Anterior cingulate cortex (tissue), 58 donors: ENCODE measurements at regions not wholly inside any gene's neighbourhood (a gene's known extent, or its start where the extent isn't known, plus 50 kb on each side); places are given as distances from the start of the nearest gene placed in this dataset.
"Not testable (repeated sequence)": the region's sequence is repeated elsewhere in the genome, so short reads cannot be mapped to it uniquely, and the experiment has no call there.

Experiments used
- DNase-seq, 58 donors: peaks; one replicate each; lab custom pipeline; 2025; lab: John Stamatoyannopoulos, UW

DNA sequence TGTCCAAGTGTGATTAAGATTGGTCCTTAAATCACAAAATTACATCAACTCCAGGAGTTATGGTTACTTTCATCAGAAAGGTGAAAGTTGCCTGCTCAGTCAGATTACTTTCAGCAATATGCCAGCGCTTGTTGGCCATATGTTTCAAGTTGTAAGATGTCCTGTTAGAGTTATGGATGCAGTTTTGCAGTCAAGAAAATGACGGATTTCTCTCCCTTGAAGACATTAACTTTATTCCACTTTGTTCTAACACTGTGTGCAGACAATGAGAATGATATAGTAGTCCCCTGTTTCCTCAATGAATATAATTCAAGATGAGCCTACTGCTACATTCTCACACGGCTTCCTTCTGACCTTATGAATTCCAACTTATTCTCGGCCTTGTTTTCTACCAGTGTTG lies 295.0 kb upstream of the ADGRL3 start:
- no peak for DNase-seq

- no peak for DNase-seq
Observed at GRCh38 chr4:60911127-60911526, 289.0 kb upstream of the ADGRL3 start.

- no peak for DNase-seq
Observed at GRCh38 chr4:60913002-60913401, 287.1 kb upstream of the ADGRL3 start.

DNA sequence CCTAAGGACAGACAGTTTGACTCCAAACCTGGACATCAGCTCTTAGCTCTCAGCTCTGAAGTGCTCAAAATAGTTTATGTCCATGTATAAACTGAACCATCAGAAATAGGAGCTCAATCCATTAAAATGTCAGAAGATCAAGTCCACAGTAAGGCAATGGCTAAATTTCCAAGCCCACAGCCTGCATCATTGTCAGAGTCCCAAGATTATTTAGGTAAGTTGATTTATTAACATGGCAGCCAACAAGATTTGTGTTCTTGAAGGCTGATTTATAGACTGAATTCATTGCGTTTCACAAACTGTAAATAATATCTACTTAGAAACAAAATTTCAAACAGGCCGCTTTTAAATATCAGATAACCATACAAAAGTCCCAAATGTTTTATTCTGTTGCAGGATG lies 286.5 kb upstream of the ADGRL3 start:
- DNase-seq, result no peak

GRCh38 chr4:60921735-60922134 lies 278.4 kb upstream of the ADGRL3 start:
- DNase-seq, result not testable (repeated sequence)

DNA sequence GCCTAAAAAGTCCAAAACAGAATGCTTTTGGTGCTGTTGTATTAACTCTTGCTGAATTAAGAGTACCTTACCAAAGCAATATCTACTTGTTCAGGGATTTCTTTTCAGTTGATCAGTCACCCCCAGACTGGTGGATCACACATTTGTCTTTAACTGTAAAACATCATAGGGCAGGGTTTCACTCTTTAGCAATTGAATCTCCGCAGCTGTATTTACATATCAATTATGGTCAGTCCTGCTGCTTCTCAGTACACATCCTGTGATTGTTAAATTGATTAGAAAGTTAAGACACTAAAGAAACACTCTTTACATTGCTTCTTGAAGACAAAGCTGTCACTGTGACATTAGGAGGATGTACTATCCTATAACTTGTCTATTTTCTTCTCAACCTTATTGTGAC lies 277.1 kb upstream of the ADGRL3 start:
- DNase-seq, result no peak

DNA sequence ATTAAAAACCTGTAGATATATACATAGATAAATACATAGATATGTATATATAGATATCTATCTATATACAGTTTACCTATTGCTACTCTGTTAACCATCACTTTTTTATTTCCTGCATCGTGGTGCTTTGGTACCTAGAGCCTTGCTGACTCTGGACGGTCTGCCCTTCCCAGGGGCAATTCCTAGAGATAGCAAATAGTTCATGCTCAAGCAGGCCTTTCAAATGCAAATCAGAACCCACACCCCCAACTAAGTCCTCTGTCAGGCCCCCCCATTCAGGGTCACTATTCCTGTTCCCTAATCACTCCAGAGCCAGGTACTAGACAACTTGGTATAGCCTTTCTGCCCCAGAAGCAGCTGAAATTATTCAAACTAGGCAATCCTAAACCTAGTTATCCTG lies 273.5 kb upstream of the ADGRL3 start:
- no peak for DNase-seq

DNA sequence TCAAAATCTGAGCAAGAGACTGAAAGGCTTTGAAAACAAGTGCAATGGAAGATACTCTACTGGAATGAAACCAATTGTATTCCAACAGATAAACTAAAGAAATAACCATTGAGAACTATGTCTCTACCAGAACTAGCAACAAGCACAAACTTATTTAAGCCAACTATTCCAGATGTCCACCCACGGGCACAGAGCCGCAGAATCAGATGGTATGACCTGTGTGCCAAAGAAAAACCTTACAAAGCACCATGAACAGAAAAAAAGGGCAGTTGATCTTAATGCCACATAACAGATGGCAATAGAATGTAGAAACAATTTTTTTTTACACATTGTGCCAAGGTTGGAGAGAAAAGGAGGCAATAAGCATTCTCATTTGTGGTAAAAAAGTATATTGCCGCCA lies 269.3 kb upstream of the ADGRL3 start:
- no peak for DNase-seq

GRCh38 chr4:60934566-60935295 lies 265.4 kb upstream of the ADGRL3 start:
- no peak for DNase-seq

GRCh38 chr4:60938181-60938580 lies 261.9 kb upstream of the ADGRL3 start:
- no peak for DNase-seq

- DNase-seq, result no peak
Observed at GRCh38 chr4:60938621-60939020, 261.5 kb upstream of the ADGRL3 start.

DNA sequence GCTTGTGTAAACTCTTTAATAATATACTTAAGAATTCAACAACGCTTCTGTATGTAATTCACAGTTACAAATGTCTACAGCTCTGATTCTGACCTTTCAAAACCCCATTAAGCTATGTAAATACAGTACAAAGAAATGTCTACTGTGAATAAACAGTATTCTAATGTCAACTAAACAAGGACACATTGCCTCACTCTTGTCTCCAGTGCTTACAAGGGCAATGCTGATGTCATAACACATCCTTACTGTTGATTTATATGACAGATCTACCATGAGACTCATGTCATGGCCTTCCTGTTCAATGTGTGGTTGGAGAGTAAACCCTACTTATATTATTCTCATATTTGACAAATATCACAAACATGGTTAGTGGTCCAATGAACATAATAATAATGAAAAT lies 256.1 kb upstream of the ADGRL3 start:
- no peak for DNase-seq

- DNase-seq, result no peak
Observed at GRCh38 chr4:60945641-60946040, 254.5 kb upstream of the ADGRL3 start.

DNA sequence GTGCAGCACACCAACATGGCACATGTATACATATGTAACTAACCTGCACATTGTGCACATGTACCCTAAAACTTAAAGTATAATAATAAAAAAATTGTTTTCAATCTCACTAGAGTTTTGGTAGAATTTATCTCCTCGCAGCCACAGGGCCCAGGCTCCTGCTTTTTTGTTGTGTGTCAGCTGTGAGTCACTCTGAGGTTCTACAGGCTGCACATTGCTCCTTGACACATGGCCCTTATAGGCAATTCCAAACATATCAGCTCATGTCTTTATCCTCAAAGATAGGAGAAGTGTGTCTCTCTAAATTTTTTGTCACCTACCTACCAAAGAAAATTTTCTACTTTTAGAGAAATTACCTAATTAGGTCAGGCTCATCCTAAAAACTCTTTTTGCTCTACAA lies 252.1 kb upstream of the ADGRL3 start:
- DNase-seq, result no peak

DNA sequence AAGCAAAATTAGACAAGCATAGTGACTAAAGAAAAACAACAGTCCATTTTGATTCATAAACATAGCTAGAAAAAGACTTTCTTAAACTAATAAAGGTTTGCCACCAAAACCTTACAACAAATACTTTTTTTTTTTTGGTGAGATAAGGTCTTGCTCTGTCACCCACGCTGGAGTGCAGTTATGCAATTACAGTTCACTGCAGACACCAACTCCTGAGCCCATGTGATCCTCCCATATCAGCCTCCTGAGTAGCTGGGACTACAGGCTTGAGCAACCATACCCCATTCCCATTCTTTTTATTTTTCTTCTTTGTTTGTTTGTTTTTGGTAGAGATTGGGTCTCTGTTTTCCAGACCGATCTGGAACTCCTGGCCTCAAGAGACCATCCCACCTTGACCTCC lies 247.2 kb upstream of the ADGRL3 start:
- no peak for DNase-seq

DNA sequence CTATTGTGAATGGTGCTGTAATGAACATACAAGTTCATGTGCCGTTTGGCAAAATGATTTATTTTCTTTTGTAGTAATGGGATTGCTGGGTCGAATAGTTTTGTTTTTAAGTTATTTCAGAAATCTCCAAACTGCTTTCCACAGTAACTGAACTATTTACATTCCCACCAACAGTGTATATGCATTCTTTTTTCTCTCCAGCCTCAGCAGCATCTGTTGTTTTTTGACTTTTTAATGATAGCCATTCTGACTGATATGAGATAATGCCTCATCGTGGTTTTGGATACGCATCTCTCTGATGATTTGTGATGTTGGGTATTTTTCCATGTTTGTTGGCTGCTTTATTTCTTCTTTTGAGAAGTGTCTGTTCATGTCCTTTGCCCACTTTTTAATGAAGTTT lies 246.3 kb upstream of the ADGRL3 start:
- no peak for DNase-seq

- DNase-seq, result no peak
Observed at GRCh38 chr4:60962286-60962685, 237.8 kb upstream of the ADGRL3 start.

DNA sequence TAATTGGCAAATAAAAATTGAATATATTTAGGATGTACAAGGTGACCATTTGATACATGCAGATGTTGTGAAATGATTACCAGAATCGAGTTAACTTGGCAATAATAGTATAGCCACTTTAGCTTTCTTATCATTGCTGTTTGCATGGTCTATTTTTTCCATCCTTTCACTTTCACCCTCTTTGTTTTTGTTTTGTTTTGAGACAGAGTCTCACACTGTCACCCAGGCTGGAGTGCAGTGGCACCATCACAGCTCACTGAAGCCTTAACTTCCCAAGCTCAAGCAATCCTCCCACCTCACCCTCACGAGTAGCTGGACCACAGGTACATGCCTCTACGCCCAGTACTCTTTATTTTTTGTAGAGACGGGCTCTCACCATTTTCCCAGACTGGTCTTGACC lies 218.6 kb upstream of the ADGRL3 start:
- DNase-seq, result no peak

DNA sequence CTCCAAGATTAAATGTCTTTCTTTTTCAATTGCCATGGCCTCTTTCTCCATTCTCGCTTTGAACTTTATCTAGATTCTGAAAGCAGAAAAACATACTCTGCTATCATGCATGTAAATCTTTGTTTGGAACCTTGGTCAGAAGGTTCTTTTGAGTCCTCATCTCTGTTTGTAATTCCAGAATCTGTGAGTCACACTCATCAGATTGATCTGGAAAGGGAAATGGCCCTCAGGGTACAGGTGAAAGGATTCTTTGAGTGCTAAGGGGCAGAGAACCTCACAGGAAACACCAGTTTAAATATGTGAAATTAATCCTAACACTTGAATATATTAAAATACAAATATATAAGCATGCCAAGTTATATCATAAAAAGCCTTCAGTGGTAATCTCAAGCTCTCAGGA lies 211.0 kb upstream of the ADGRL3 start:
- DNase-seq, result no peak

DNA sequence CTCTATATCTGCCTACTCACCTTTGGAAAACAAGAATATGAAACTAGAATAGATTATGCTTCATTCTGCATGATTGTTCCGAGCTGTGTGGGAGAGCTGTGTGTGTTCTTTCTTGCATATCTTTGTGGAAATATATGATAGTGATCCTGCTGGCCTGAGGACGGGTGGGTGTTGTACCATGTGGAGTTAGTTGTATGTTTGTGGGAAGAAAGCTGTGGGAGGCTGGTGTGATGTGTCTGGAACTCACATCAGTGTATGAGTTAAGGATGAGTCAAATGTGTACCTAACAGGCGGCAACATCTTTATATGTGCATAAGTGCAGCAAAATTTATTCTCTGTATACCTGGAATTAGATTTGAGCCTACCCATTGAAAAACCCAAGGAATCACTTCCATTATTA lies 208.1 kb upstream of the ADGRL3 start:
- DNase-seq, result peak in 33 of 58 donors; percentile 0 to 69 (median 9)

DNA sequence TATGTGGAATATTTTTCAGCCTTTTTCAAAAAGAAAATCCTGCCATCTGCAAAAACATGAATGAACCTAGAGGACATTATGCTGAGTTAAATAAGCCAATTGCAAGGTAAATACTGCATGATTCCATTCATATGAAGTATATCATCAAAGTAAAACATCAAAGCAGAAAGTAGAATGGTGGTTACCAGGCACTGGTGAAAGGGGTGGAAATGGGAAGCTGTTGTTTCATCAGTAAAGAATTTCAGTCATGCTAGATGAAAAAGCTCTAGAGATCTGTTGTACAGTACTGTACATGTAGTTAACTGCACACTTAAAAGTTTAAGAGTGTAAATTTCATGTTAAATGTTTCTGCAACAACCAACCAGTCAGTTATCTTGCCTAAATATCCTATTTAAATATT lies 196.8 kb upstream of the ADGRL3 start:
- no peak for DNase-seq

DNA sequence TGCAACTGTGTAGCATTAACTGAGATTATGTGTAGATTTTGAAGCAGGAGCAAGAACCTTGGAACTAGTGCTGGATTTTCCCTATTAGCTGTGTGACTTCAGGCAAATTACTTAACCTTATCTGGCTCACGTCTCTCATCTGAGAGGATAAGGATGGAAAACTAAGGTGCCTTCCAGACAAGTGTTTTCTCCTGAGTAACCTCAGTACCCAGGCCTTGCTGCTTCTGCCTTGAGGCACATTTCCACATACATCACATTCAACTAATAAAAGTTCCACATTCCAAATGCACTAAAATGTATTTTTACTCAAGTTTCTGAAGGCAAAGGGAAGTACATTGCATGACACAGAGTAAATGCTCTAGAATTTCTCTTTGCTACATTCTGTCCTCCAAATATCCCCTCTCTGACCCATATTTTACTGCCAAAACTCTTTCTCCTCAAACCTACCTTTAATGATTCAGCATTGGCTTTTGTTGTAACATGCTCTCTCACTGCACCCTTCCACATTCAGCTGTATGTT lies 195.4 kb upstream of the ADGRL3 start:
- no peak for DNase-seq

DNA sequence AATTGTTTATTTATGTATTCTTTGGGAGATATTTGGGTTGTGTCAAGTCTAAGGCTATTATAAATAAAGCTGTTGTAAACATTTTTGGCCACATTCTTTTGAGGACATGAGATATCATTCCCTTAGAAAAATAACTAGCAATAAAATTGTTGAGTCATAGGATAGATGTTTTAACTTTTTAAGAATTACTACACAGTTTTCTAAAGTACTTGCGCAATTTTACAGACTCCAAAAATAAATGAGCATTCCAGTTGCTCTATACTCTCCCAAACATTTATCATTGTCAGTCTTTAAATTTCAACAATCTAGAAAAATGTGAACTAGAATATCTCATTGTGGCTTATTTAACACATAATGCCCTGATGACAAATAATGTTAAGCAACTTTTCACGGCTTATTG lies 189.1 kb upstream of the ADGRL3 start:
- no peak for DNase-seq
